CD1c-positive myeloid dendritic cell (primary cell): ENCODE measurements at regions not wholly inside any gene's neighbourhood (a gene's known extent, or its start where the extent isn't known, plus 50 kb on each side); places are given as distances from the start of the nearest gene placed in this dataset.
"Not testable (repeated sequence)": the region's sequence is repeated elsewhere in the genome, so short reads cannot be mapped to it uniquely, and the experiment has no call there.

ENCODE experiments used
- DNase-seq: peaks from one replicate; pipeline ENCODE4 v3.0.0-alpha.2; 2016; ENCODE audit errors: extremely low spot score

DNA sequence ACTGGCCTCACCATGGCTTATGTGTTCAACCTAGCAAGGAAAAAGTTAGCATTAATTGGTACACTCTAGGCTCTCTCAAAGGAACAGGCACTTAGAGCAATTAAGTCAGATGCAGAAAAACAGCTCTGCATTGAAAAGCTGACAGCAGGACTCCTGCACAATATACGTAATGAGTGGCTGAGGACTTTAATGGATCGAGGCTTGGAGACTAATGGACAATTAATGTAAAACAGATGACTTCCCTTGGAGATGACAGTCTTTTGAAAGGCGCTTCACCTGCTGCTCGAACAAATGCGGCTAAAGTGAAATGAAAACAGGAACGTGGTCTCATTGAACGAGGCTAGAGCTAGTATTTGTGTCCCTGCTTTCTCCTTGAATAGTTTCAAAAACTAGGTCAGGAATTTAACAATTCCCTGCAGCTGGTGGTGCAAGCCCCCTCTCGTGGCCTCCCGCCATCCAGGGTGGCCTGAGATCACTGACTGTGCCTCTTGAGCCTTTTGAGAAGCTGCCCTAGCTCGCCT lies 137.1 kb downstream of the ELOVL4 start:
- DNase-seq, result no peak

- DNase-seq, result no peak
Observed at GRCh38 chr6:79808921-79809320, 138.4 kb downstream of the ELOVL4 start.

DNA sequence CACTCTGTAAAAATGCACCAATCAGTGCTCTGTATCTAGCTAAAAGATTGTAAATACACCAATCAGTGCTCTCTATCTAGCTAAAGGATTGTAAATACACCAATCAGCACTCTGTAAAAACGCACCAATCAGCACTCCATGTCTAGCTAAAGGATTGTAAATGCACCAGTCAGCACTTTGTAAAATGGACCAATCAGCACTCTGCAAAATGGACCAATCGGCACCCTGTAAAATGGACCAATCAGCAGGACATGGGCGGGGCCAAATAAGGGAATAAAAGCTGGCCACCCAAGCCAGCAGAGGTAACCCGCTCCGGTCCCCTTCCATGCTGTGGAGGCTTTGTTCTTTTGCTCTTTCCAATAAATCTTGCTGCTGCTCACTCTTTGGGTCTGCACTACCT lies 140.7 kb downstream of the ELOVL4 start:
- DNase-seq, result not testable (repeated sequence)

GRCh38 chr6:79804732-79805131 lies 142.6 kb downstream of the ELOVL4 start:
- DNase-seq, result no peak

DNA sequence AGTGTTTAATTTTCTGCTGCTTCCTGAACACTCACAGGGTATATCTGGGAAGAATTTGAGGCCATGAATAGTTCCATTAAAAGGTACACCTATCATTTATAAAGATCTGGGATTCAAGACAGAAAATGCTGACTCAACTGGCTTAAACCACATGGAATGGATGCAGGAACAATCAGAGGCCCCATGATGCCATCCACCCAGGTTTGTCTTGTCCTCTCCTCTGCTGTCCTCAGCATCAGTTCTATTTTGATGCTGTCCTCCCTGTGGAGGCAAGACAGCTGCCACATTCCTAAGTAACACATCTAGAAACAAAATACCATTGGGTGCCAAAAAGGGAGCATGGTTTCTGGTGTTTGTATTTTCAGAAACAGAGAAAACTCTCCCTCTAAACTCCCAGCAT lies 143.4 kb downstream of the ELOVL4 start:
- DNase-seq, result no peak

- peak; percentile 83 for DNase-seq
Observed at GRCh38 chr6:79802657-79803300, 144.6 kb downstream of the ELOVL4 start.

DNA sequence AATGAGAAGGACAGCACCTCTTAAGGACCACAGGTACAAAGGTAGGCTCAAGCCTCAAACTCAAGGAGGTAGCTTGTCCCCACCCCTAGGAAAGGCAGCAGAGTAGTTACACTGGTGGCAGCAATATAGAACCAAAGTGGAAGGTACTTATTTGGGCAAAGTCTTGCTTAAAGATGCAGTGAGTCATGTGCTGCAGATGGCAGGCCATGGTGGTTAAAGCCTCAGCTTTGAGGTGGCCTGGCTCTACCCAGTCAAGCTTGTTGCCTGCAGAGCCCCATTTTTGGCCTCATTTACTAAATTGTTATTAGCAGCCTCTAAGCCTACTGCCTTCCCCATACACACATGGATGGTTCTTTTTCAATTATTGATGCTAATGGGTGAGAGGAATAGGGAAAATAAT lies 146.0 kb downstream of the ELOVL4 start:
- no peak for DNase-seq

DNA sequence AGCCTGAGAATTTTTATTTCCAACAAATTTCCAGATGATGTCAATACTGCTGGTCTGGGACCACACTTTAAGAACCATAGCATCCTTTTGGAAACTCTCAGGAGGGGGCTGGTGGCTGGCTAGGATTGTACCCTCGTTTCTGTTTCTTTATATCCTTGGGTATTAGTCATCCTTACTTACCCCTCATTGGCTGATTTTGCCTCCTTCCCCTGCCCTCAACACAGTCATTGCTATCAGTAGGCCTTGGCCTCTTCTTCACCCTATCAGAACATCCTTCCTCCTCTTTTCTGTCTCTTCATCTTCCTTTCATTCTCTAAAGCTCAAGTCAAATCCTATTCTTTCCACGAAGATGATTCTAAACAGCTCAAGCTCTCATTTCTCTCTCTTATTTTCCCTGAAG lies 148.5 kb downstream of the ELOVL4 start:
- DNase-seq, result no peak

- DNase-seq, result no peak
Observed at GRCh38 chr6:79797912-79798311, 149.4 kb downstream of the ELOVL4 start.

GRCh38 chr6:79797163-79797764 lies 150.1 kb downstream of the ELOVL4 start:
- no peak for DNase-seq

- peak; percentile 13 for DNase-seq
Observed at GRCh38 chr6:79796197-79796596, 151.2 kb downstream of the ELOVL4 start.

DNA sequence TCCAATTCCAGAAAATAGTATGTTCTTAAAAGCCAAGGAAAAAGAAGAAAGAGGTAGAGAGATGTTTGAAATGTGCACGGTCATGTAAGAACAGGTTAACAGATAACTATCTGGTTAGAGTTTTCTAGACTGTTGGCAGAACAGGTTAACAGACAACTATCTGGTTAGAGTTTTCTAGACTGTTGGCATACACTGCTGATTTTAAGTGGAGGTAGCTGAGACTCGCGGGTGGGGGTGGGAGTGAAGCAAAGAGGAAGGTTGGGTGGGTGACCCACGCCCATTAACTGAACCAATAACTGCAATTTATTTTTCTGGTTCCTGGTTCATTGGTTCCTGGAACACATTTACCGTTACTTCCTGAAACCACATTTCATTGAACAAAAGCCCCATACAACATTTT lies 157.5 kb downstream of the ELOVL4 start:
- peak; percentile 23 for DNase-seq

DNA sequence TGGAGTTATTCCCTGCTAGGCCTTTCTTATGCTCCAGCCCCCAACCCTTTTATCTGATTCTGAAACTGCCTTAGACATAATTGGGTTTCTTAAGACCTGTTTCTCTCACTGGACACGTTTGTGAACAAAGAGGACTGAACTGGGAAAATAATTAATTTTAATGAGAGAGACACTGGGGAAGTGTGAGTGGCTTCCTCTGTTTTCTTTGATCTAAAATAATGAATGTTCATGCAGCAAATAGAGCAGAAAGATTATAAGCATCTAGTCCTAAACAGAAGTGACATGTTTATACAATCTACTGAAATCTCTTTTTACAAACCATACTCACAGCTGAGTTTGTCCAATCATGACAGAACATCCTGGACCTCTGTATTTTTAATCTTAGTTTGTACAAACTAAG lies 157.6 kb downstream of the SH3BGRL2 start:
- DNase-seq, result no peak

GRCh38 chr6:79787626-79788025 lies 156.5 kb downstream of the SH3BGRL2 start:
- peak; percentile 39 for DNase-seq

GRCh38 chr6:79784395-79784753 lies 153.2 kb downstream of the SH3BGRL2 start:
- no peak for DNase-seq

- no peak for DNase-seq
Observed at GRCh38 chr6:79783670-79784394, 152.7 kb downstream of the SH3BGRL2 start.

- DNase-seq, result peak; percentile 45
Observed at GRCh38 chr6:79782792-79783580, 151.9 kb downstream of the SH3BGRL2 start.

- no peak for DNase-seq
Observed at GRCh38 chr6:79781916-79782315, 150.8 kb downstream of the SH3BGRL2 start.

DNA sequence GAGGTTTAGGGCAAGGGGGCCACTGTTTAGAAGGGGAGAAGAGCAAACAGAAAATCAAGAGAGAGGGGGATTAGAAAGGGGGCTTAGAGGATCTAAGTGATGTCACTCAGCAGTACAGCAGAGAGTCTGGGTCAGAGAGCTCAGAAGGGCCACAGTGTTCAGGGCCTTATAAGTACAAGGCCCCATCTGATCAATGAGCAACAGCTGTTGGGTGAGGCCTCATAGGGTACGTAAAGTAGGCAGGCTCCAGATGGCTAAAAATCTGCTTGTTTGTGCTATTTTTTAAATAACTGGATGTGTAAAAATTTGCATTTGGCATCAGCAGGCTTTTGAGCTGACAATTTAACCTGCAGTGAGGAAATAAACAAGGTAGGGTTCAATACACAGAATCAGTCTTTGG lies 149.8 kb downstream of the SH3BGRL2 start:
- DNase-seq, result no peak

GRCh38 chr6:79778816-79779215 lies 147.7 kb downstream of the SH3BGRL2 start:
- DNase-seq, result no peak

GRCh38 chr6:79777713-79778579 lies 146.8 kb downstream of the SH3BGRL2 start:
- peak; percentile 92 for DNase-seq
